B cell (primary cell): ENCODE measurements at regions not wholly inside any gene's neighbourhood (a gene's known extent, or its start where the extent isn't known, plus 50 kb on each side); places are given as distances from the start of the nearest gene placed in this dataset.

Experiments
- ATAC-seq: fragments of 200-7000 bp; cut with Tn5 transposase; one replicate; pipeline ENCODE4 v1.10.0; 2021; ENCODE audit warnings: low read depth, mild to moderate bottlenecking, moderate number of reproducible peaks, moderate library complexity
- CTCF ChIA-PET: fragments of 350-600 bp; sonication (Branson Sonifier 250); formaldehyde crosslinking; loops from one replicate; lab custom pipeline; 2021; ENCODE audit warnings: antibody characterized with exemption, inconsistent platforms; lab: Charles Lee
- POLR2A ChIA-PET: fragments of 350-600 bp; sonication (Branson Sonifier 250); formaldehyde crosslinking; loops from one replicate; lab custom pipeline; 2021; ENCODE audit warnings: antibody characterized with exemption; lab: Charles Lee
- DNase-seq: peaks from one replicate; pipeline ENCODE4 v3.0.0; 2013
- H2AFZ ChIP-seq: 2 replicates; pipeline ENCODE4 v1.6.1; 2012; ENCODE audit warnings: mild to moderate bottlenecking, low read depth, low read length; ENCODE audit not compliant: insufficient read depth, poor library complexity, severe bottlenecking
- H3K27ac ChIP-seq, 2 donors: 1 replicate in 1 of 2; 2 replicates in 1 of 2; pipeline ENCODE4 v1.5.1; 2012 to 2013; ENCODE audit warnings: low read length in 2 of 2, mild to moderate bottlenecking in 2 of 2, moderate library complexity in 1 of 2
- H3K27me3 ChIP-seq, 4 experiments: fragments of 200-600 bp in 1 of 4; sonication (generic) in 1 of 4; replicated peaks in 1 of 4; 1 replicate in 2 of 4; 2 replicates in 2 of 4; pipeline versions ENCODE4 v1.6.1 to v1.7.0; 2013 to 2016; ENCODE audit warnings: low read length in 3 of 4, mild to moderate bottlenecking in 2 of 4, mixed read lengths in 1 of 4, moderate library complexity in 1 of 4; ENCODE audit not compliant: insufficient read depth in 4 of 4, control insufficient read depth in 3 of 4; ENCODE audit errors: control extremely low read depth in 1 of 4
- H3K36me3 ChIP-seq, 2 experiments: replicated peaks in 1 of 2; 1 replicate in 1 of 2; 2 replicates in 1 of 2; pipeline versions ENCODE4 v1.6.1 to v1.7.1; 2013; ENCODE audit warnings: low read length in 1 of 2; ENCODE audit not compliant: insufficient read depth in 2 of 2, control insufficient read depth in 1 of 2; ENCODE audit errors: control extremely low read depth in 1 of 2, extremely low read depth in 1 of 2
- H3K4me1 ChIP-seq, 2 donors: fragments of 200-600 bp in 1 of 2; sonication (generic) in 1 of 2; 1 replicate in 1 of 2; 2 replicates in 1 of 2; pipeline versions ENCODE4 v1.5.1 to v1.6.1; 2013 to 2017; ENCODE audit warnings: low read length in 2 of 2; ENCODE audit not compliant: control insufficient read depth in 2 of 2, insufficient read depth in 2 of 2
- H3K4me2 ChIP-seq: replicated peaks from 2 replicates; pipeline ENCODE3; 2012; ENCODE audit warnings: mild to moderate bottlenecking, low read depth, low read length; ENCODE audit not compliant: poor library complexity, severe bottlenecking
- H3K4me3 ChIP-seq, 5 experiments: fragments of 200-600 bp in 1 of 5; sonication (generic) in 1 of 5; 1 replicate in 3 of 5; 2 replicates in 2 of 5; pipeline versions ENCODE4 v1.5.1 to v1.7.0; 2011 to 2016; ENCODE audit warnings: low read length in 4 of 5, mild to moderate bottlenecking in 4 of 5, low read depth in 2 of 5, control low read depth in 1 of 5, moderate library complexity in 1 of 5; ENCODE audit not compliant: insufficient read depth in 1 of 5; ENCODE audit errors: control extremely low read depth in 1 of 5, extremely low read depth in 1 of 5
- H3K79me2 ChIP-seq: fragments of 200-600 bp; sonication (generic); one replicate; pipeline ENCODE4 v1.6.0; 2016; ENCODE audit warnings: low read length; ENCODE audit not compliant: control insufficient read depth, insufficient read depth
- H3K9ac ChIP-seq: fragments of 200-600 bp; sonication (generic); 2 replicates; pipeline ENCODE4 v1.6.1; 2017; ENCODE audit warnings: mild to moderate bottlenecking, low read length, moderate library complexity
- H3K9me3 ChIP-seq, 3 donors: one replicate each; pipeline versions ENCODE4 v1.6.1 to v1.7.1; 2013; ENCODE audit warnings: low read length in 2 of 3; ENCODE audit not compliant: control insufficient read depth in 2 of 3, insufficient read depth in 1 of 3; ENCODE audit errors: control extremely low read depth in 1 of 3
- H4K20me1 ChIP-seq: 2 replicates; pipeline ENCODE4 v1.6.0; 2012; ENCODE audit warnings: mild to moderate bottlenecking, low read length; ENCODE audit not compliant: insufficient read depth, control insufficient read depth, poor library complexity, severe bottlenecking
- H3K27ac Mint-ChIP-seq: one replicate; pipeline ENCODE4 v1.8.0; 2021; ENCODE audit warnings: mixed read lengths
- H3K27me3 Mint-ChIP-seq: one replicate; pipeline ENCODE4 v1.8.0; 2021; ENCODE audit warnings: mixed read lengths
- H3K4me1 Mint-ChIP-seq: one replicate; pipeline ENCODE4 v1.8.0; 2021; ENCODE audit warnings: mixed read lengths
- H3K4me3 Mint-ChIP-seq: one replicate; pipeline ENCODE4 v1.8.0; 2021; ENCODE audit warnings: mixed read lengths
- H3K9me3 Mint-ChIP-seq: one replicate; pipeline ENCODE4 v1.8.0; 2022; ENCODE audit warnings: mixed read lengths; ENCODE audit not compliant: insufficient read depth
- EZH2 ChIP-seq: IDR thresholded peaks from 2 replicates; pipeline ENCODE4 v1.6.1; 2012; ENCODE audit warnings: borderline replicate concordance, low read depth, mild to moderate bottlenecking, moderate library complexity, low read length; ENCODE audit not compliant: insufficient read depth, poor library complexity, severe bottlenecking
- WGBS: methylation state at CpG from one replicate; pipeline ENCODE4 v1.1.5; 2013; ENCODE audit warnings: missing lambda C conversion rate; ENCODE audit not compliant: insufficient coverage; 5-methylcytosine and 5-hydroxymethylcytosine counted together
- intact Hi-C: fragments of 100-400 bp; cut with micrococcal nuclease; formaldehyde crosslinking; loops from one replicate; pipeline ENCODE4 v1.10.0; 2022
- TF ChIP-seq, protein P1 (sequence below): fragments of 200-600 bp; IDR thresholded peaks from one replicate; pipeline ENCODE4 v1.8.0; 2022; ENCODE audit warnings: antibody characterized with exemption, mild to moderate bottlenecking

DNA sequence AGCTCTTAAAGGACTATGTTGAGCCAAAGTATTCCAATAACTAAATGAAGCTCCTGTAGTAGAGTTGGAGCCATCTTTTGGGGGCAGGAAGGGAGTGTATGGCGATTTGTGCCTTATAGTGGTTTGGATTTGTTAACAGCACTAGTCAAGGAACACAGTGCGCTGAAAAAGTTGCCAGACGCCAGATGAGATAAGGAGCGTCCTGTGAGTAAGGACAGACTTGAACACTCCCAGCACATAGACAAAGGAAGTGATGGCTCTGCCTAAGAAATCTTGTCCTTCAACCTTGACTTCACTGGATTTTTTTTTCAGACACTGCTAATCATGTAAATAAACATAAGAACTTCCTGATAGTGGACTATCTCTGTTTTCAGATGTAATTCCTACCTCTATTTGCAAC, 136.9 kb downstream of the TRMT11 start:
- H3K4me2 ChIP-seq = no peak overlapping the region
- H3K9ac ChIP-seq = no peak overlapping the region
- H3K36me3 ChIP-seq = no peaks in the 10 kb centered on the region
- Mint-ChIP-seq H3K9me3 (no peaks in the 10 kb centered on the region), H3K4me1 (no peaks in the 10 kb centered on the region), H3K4me3 (no peak overlapping the region), H3K27ac (no peak overlapping the region), H3K27me3 (no peaks in the 10 kb centered on the region)
- H4K20me1 ChIP-seq = no peaks in the 10 kb centered on the region
- DNase-seq (no peak), ATAC-seq (no peak)
- H3K27me3 ChIP-seq = no peaks in the 10 kb centered on the region
- no peaks in the 10 kb centered on the region for H3K79me2 ChIP-seq
- intact Hi-C loops = no loop called here
- no peak for TF ChIP-seq EZH2
- TF ChIP-seq, protein P1, sequence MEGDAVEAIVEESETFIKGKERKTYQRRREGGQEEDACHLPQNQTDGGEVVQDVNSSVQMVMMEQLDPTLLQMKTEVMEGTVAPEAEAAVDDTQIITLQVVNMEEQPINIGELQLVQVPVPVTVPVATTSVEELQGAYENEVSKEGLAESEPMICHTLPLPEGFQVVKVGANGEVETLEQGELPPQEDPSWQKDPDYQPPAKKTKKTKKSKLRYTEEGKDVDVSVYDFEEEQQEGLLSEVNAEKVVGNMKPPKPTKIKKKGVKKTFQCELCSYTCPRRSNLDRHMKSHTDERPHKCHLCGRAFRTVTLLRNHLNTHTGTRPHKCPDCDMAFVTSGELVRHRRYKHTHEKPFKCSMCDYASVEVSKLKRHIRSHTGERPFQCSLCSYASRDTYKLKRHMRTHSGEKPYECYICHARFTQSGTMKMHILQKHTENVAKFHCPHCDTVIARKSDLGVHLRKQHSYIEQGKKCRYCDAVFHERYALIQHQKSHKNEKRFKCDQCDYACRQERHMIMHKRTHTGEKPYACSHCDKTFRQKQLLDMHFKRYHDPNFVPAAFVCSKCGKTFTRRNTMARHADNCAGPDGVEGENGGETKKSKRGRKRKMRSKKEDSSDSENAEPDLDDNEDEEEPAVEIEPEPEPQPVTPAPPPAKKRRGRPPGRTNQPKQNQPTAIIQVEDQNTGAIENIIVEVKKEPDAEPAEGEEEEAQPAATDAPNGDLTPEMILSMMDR = no peak
- H3K4me3 ChIP-seq = no peak overlapping the region
- ChIA-PET POLR2A (no interaction called here), CTCF (no interaction called here)
- H3K9me3 ChIP-seq = no peaks in the 10 kb centered on the region
- no peaks in the 10 kb centered on the region for H3K4me1 ChIP-seq
- no peak overlapping the region for H3K27ac ChIP-seq
- WGBS = no CpG with 5 or more reads among the region's 4 CpGs
- no peak overlapping the region for H2AFZ ChIP-seq

DNA sequence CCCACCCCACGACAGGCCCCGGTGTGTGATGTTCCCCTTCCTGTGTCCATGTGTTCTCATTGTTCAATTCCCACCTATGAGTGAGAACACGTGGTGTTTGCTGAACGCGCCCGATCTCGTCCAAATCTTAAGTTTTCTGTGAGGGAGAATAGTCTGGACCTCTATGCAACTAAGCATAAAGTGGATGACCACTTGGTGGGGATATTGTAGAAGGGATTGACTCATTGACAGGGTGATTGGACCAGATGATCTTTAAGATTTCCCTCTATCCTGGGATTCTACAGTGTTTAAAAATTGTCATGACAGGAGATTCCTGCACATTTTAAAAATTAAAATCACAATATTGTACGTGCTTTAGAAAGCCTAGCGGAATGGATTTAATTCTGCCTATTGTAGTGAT, 141.3 kb downstream of the TRMT11 start:
- Histone ChIP-seq H3K4me1 (no peaks in the 10 kb centered on the region), H3K4me2 (no peak overlapping the region), H3K9ac (no peak overlapping the region), H3K27me3 (no peaks in the 10 kb centered on the region), H3K79me2 (no peaks in the 10 kb centered on the region), H3K27ac (no peak overlapping the region), H2AFZ (no peak overlapping the region), H3K9me3 (no peaks in the 10 kb centered on the region), H3K4me3 (no peak overlapping the region), H3K36me3 (no peaks in the 10 kb centered on the region), H4K20me1 (no peaks in the 10 kb centered on the region)
- Mint-ChIP-seq H3K27ac (no peak overlapping the region), H3K9me3 (no peaks in the 10 kb centered on the region), H3K27me3 (no peaks in the 10 kb centered on the region), H3K4me1 (no peaks in the 10 kb centered on the region), H3K4me3 (no peak overlapping the region)
- no peak for DNase-seq
- ChIA-PET POLR2A (no interaction called here), CTCF (no interaction called here)
- TF ChIP-seq, protein P1 = no peak
- TF ChIP-seq EZH2 = no peak
- no CpG with 5 or more reads among the region's 9 CpGs for WGBS
- no peak for ATAC-seq
- intact Hi-C loops = no loop called here
